IMR-90 (cell line): ENCODE measurements at regions not wholly inside any gene's neighbourhood (a gene's known extent, or its start where the extent isn't known, plus 50 kb on each side); places are given as distances from the start of the nearest gene placed in this dataset.

Experiments
- ATAC-seq: fragments of 200-7000 bp; cut with Tn5 transposase; 2 replicates; pipeline ENCODE4 v1.9.1; 2020; ENCODE audit warnings: low read depth, mild to moderate bottlenecking, moderate library complexity
- BruUV-seq: library from RNA; stranded (reverse); fragments of 400-500 nt; replicated peaks from 2 replicates; lab custom pipeline; 2021; lab: Mats Ljungman, UMichigan
- CTCF ChIA-PET: fragments of 300-600 bp; formaldehyde crosslinking; extraction: SDS; loops from one replicate; lab custom pipeline; 2021; ENCODE audit warnings: antibody characterized with exemption; lab: Yijun Ruan, JAX
- POLR2A ChIA-PET: fragments of 300-600 bp; sonication (Branson Sonifier 250); formaldehyde crosslinking; loops from one replicate; lab custom pipeline; 2022; ENCODE audit warnings: antibody characterized with exemption; ENCODE audit not compliant: unreplicated experiment; lab: Charles Lee
- DNase-seq: peaks from one replicate; pipeline ENCODE4 v3.0.0; 2013
- H2AFZ ChIP-seq: replicated peaks from 2 replicates; pipeline ENCODE3; 2013; ENCODE audit warnings: low read length, mild to moderate bottlenecking; ENCODE audit not compliant: poor library complexity
- H2AK5ac ChIP-seq: 2 replicates; pipeline ENCODE4 v1.6.1; 2013; ENCODE audit warnings: low read depth, low read length, inconsistent platforms
- H2AK9ac ChIP-seq: replicated peaks from 2 replicates; pipeline ENCODE3; 2013; ENCODE audit warnings: mild to moderate bottlenecking, low read depth, low read length, moderate library complexity; ENCODE audit not compliant: poor library complexity
- H2BK120ac ChIP-seq: 2 replicates; pipeline ENCODE4 v1.6.1; 2013; ENCODE audit warnings: low read depth, low read length, inconsistent platforms
- H2BK15ac ChIP-seq: 3 replicates; pipeline ENCODE4 v1.6.1; 2013; ENCODE audit warnings: low read depth, low read length, inconsistent platforms
- H2BK20ac ChIP-seq: 2 replicates; pipeline ENCODE4 v1.6.1; 2013; ENCODE audit warnings: low read depth, mild to moderate bottlenecking, inconsistent platforms, low read length, moderate library complexity
- H2BK5ac ChIP-seq: 2 replicates; pipeline ENCODE4 v1.6.1; 2013; ENCODE audit warnings: mild to moderate bottlenecking, low read depth, low read length, inconsistent platforms; ENCODE audit not compliant: poor library complexity, severe bottlenecking
- H3K14ac ChIP-seq: replicated peaks from 2 replicates; pipeline ENCODE4 v1.6.1; 2013; ENCODE audit warnings: low read depth, low read length, inconsistent platforms
- H3K18ac ChIP-seq: 2 replicates; pipeline ENCODE4 v1.6.1; 2013; ENCODE audit warnings: low read depth, low read length, control low read depth
- H3K23ac ChIP-seq: 2 replicates; pipeline ENCODE4 v1.6.1; 2013; ENCODE audit warnings: low read depth, low read length, inconsistent platforms
- H3K27ac ChIP-seq: 2 replicates; pipeline ENCODE4 v1.5.1; 2013; ENCODE audit warnings: mild to moderate bottlenecking, control low read depth, low read length; ENCODE audit not compliant: insufficient read depth
- H3K27me3 ChIP-seq: 2 replicates; pipeline ENCODE4 v1.6.1; 2013; ENCODE audit warnings: low read length; ENCODE audit not compliant: control insufficient read depth, insufficient read depth
- H3K36me3 ChIP-seq: 2 replicates; pipeline ENCODE4 v1.6.1; 2013; ENCODE audit warnings: low read length, mixed read lengths; ENCODE audit not compliant: control insufficient read depth, insufficient read depth
- H3K4ac ChIP-seq: 2 replicates; pipeline ENCODE4 v1.6.1; 2013; ENCODE audit warnings: low read depth, low read length, inconsistent platforms
- H3K4me1 ChIP-seq: 2 replicates; pipeline ENCODE4 v1.6.1; 2013; ENCODE audit warnings: low read length, mixed read lengths; ENCODE audit not compliant: control insufficient read depth, insufficient read depth
- H3K4me2 ChIP-seq: 2 replicates; pipeline ENCODE4 v1.6.1; 2013; ENCODE audit warnings: low read depth, mild to moderate bottlenecking, control low read depth, low read length, moderate library complexity
- H3K4me3 ChIP-seq: 2 replicates; pipeline ENCODE4 v1.5.1; 2013; ENCODE audit warnings: low read depth, mild to moderate bottlenecking, control low read depth, low read length, moderate library complexity; ENCODE audit not compliant: insufficient read depth
- H3K56ac ChIP-seq: 2 replicates; pipeline ENCODE4 v1.6.1; 2013; ENCODE audit warnings: low read length, inconsistent platforms; ENCODE audit not compliant: insufficient read depth; ENCODE audit errors: extremely low read depth
- H3K79me1 ChIP-seq, 2 experiments: 2 replicates each; pipeline ENCODE4 v1.6.1; 2013; ENCODE audit warnings: low read length in 2 of 2, inconsistent platforms in 1 of 2, low read depth in 1 of 2
- H3K9ac ChIP-seq: 2 replicates; pipeline ENCODE4 v1.6.1; 2013; ENCODE audit warnings: low read depth, low read length, control low read depth
- H3K9me1 ChIP-seq: 2 replicates; pipeline ENCODE4 v1.6.1; 2013; ENCODE audit warnings: low read length, inconsistent platforms; ENCODE audit not compliant: insufficient read depth
- H3K9me3 ChIP-seq: 2 replicates; pipeline ENCODE4 v1.6.1; 2013; ENCODE audit warnings: low read length; ENCODE audit not compliant: control insufficient read depth, insufficient read depth
- H4K20me1 ChIP-seq: 2 replicates; pipeline ENCODE4 v1.6.1; 2013; ENCODE audit warnings: low read length, inconsistent platforms; ENCODE audit not compliant: insufficient read depth
- H4K5ac ChIP-seq: 2 replicates; pipeline ENCODE4 v1.6.1; 2013; ENCODE audit warnings: mild to moderate bottlenecking, low read depth, low read length, control low read depth
- H4K8ac ChIP-seq, 2 experiments: 2 replicates each; pipeline ENCODE4 v1.6.1; 2013; ENCODE audit warnings: low read depth in 2 of 2, low read length in 2 of 2, control low read depth in 1 of 2, inconsistent platforms in 1 of 2
- H4K91ac ChIP-seq: 2 replicates; pipeline ENCODE4 v1.6.1; 2013; ENCODE audit warnings: low read depth, low read length, inconsistent platforms; ENCODE audit not compliant: insufficient read depth
- CEBPB ChIP-seq: IDR thresholded peaks from 2 replicates; pipeline ENCODE4 v1.6.1; 2012; ENCODE audit warnings: low read depth, low read length, improper control_type of control experiment
- CHD1 ChIP-seq: IDR thresholded peaks from 2 replicates; pipeline ENCODE4 v1.6.1; 2012; ENCODE audit warnings: low read depth, low read length, improper control_type of control experiment
- FOS ChIP-seq: fragments of 150-350 bp; IDR thresholded peaks from 2 replicates; pipeline ENCODE4 v1.6.1; 2016; ENCODE audit warnings: low read depth, low read length
- USF2 ChIP-seq: fragments of 150-350 bp; IDR thresholded peaks from 2 replicates; pipeline ENCODE4 v1.6.1; 2017; ENCODE audit warnings: mild to moderate bottlenecking, antibody characterized with exemption, low read length, low read depth
- WGBS, 2 experiments: methylation state at CpG; one replicate each; pipeline versions ENCODE4 v1.1.5 to v1.1.7; 2013; ENCODE audit warnings: missing lambda C conversion rate in 2 of 2; ENCODE audit not compliant: insufficient read length in 1 of 2; ENCODE audit errors: extremely low coverage in 2 of 2; 5-methylcytosine and 5-hydroxymethylcytosine counted together
- dilution Hi-C: fragments of 300-500 bp; cut with HindIII; formaldehyde crosslinking; loops from one replicate; pipeline ENCODE4 v1.14.3; 2018; ENCODE audit warnings: low sequenced_read_pairs; ENCODE audit not compliant: unreplicated experiment
- in situ Hi-C: fragments of 300-500 bp; cut with MboI; formaldehyde crosslinking; loops from 3 replicates; pipeline ENCODE4 v1.14.3; 2019; ENCODE audit warnings: low sequenced_read_pairs, inconsistent platforms, mixed read lengths
- intact Hi-C: fragments of 100-400 bp; cut with micrococcal nuclease; formaldehyde crosslinking; loops from 2 replicates; pipeline ENCODE4 v1.10.0; 2022
- TF ChIP-seq, protein P1 (sequence below): conservative IDR thresholded peaks from 2 replicates; pipeline ENCODE4 v1.5.1; 2012; ENCODE audit warnings: mild to moderate bottlenecking, low read depth, low read length, improper control_type of control experiment
- TF ChIP-seq, protein P2 (sequence below): fragments of 150-350 bp; IDR thresholded peaks from 2 replicates; pipeline ENCODE4 v1.6.1; 2016; ENCODE audit warnings: low read depth, mild to moderate bottlenecking, low read length, moderate library complexity, borderline replicate concordance

- H4K8ac ChIP-seq, result no peak overlapping the region
- peaks cover 36% of the 10 kb centered on the region for H3K9me3 ChIP-seq
- H3K4me2 ChIP-seq, result no peak overlapping the region
- no peak overlapping the region for H3K4ac ChIP-seq
- no peaks in the 10 kb centered on the region for H3K4me1 ChIP-seq
- TF ChIP-seq, protein P1, sequence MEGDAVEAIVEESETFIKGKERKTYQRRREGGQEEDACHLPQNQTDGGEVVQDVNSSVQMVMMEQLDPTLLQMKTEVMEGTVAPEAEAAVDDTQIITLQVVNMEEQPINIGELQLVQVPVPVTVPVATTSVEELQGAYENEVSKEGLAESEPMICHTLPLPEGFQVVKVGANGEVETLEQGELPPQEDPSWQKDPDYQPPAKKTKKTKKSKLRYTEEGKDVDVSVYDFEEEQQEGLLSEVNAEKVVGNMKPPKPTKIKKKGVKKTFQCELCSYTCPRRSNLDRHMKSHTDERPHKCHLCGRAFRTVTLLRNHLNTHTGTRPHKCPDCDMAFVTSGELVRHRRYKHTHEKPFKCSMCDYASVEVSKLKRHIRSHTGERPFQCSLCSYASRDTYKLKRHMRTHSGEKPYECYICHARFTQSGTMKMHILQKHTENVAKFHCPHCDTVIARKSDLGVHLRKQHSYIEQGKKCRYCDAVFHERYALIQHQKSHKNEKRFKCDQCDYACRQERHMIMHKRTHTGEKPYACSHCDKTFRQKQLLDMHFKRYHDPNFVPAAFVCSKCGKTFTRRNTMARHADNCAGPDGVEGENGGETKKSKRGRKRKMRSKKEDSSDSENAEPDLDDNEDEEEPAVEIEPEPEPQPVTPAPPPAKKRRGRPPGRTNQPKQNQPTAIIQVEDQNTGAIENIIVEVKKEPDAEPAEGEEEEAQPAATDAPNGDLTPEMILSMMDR, result no peak
- TF ChIP-seq CEBPB (no peak), FOS (no peak), CHD1 (no peak), USF2 (no peak)
- TF ChIP-seq, protein P2, sequence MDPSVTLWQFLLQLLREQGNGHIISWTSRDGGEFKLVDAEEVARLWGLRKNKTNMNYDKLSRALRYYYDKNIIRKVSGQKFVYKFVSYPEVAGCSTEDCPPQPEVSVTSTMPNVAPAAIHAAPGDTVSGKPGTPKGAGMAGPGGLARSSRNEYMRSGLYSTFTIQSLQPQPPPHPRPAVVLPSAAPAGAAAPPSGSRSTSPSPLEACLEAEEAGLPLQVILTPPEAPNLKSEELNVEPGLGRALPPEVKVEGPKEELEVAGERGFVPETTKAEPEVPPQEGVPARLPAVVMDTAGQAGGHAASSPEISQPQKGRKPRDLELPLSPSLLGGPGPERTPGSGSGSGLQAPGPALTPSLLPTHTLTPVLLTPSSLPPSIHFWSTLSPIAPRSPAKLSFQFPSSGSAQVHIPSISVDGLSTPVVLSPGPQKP, result no peak
- no peak overlapping the region for H3K27ac ChIP-seq
- no peak overlapping the region for H2BK5ac ChIP-seq
- no peak overlapping the region for H3K4me3 ChIP-seq
- in situ Hi-C loops, result no loop called here
- no peak overlapping the region for H2BK120ac ChIP-seq
- POLR2A ChIA-PET, result no interaction called here
- H2AK5ac ChIP-seq, result no peak overlapping the region
- no peak overlapping the region for H2AFZ ChIP-seq
- no peak overlapping the region for H4K5ac ChIP-seq
- DNase-seq, result no peak
- 69% methylated on average over 10 of the region's 24 CpGs; no CpG with 5 or more reads in 1 of the 2 experiments for WGBS, 2 experiments
- no peaks in the 10 kb centered on the region for H4K20me1 ChIP-seq
- CTCF ChIA-PET, result no interaction called here
- no peaks in the 10 kb centered on the region for H3K79me1 ChIP-seq
- no peak overlapping the region for H2BK15ac ChIP-seq
- no peak overlapping the region for H3K9ac ChIP-seq
- dilution Hi-C loops, result no loop called here
- H3K18ac ChIP-seq, result no peak overlapping the region
- no peak for ATAC-seq
- no peak overlapping the region for H2BK20ac ChIP-seq
- H2AK9ac ChIP-seq, result no peak overlapping the region
- no peak overlapping the region for H4K91ac ChIP-seq
- no peak overlapping the region for H3K14ac ChIP-seq
- H3K9me1 ChIP-seq, result no peaks in the 10 kb centered on the region
- H3K27me3 ChIP-seq, result no peaks in the 10 kb centered on the region
- no TSS peak for BruUV-seq
- intact Hi-C loops, result no loop called here
- no peaks in the 10 kb centered on the region for H3K36me3 ChIP-seq
- H3K56ac ChIP-seq, result no peak overlapping the region
- H3K23ac ChIP-seq, result no peak overlapping the region
Measured at GRCh38 chr7:4343272-4344247, 338.5 kb upstream of the FOXK1 start.
